ENCODE measurements at regions not wholly inside any gene's neighbourhood (a gene's known extent, or its start where the extent isn't known, plus 50 kb on each side); places are given as distances from the start of the nearest gene placed in this dataset.

DNA sequence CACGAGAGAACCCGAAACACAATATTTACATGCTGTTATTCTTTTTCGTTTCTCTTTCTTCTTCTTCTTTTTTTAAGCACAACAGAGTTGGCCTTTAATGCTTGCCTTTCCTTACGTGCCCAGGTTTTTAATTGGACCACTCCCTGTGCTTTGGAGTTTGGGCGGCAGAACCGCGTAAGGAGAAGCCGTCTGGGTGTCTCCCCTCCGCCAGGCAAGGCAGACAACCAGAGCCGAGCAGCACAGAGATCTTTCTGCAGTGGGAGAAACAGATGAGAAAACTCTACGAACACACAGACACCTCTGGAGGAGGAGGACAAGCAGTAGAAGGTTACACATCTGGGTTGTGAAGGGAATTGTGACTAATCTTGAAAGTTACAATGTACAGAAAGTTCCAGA, 150.0 kb upstream of the UBL3 start:
- Histone ChIP-seq H3K9me3 (ENCODE audit: control insufficient read depth in 4 of 4, low read length in 3 of 4) (no peaks in the 10 kb centered on the region), H3K4me1 (ENCODE audit: control insufficient read depth in 4 of 4, insufficient read depth in 4 of 4, low read length in 3 of 4) (no peaks in the 10 kb centered on the region), H3K9ac (ENCODE audit: low read depth in 1 of 2, low read length in 2 of 2) (no peak overlapping the region), H3K4me3 (ENCODE audit: low read depth in 1 of 3, low read length in 3 of 3) (no peak overlapping the region), H3K27ac (ENCODE audit: low read depth in 1 of 2, low read length in 2 of 2) (no peak overlapping the region), H3K36me3 (ENCODE audit: control insufficient read depth in 4 of 4, insufficient read depth in 3 of 4, low read depth in 1 of 4, low read length in 3 of 4) (no peaks in the 10 kb centered on the region), H3K27me3 (ENCODE audit: control insufficient read depth in 4 of 4, insufficient read depth in 4 of 4, low read length in 3 of 4) (no peaks in the 10 kb centered on the region)
- 82% methylated on average over 11 of the region's 11 CpGs for WGBS
- no peak for TF ChIP-seq RXRA (IDR thresholded peaks at IDR 0.05)
- TF ChIP-seq RAD21 (IDR thresholded peaks at IDR 0.05) = no peak
- TF ChIP-seq NR2F2 (IDR thresholded peaks at IDR 0.05) = no peak
- TF ChIP-seq TAF1 (conservative IDR thresholded peaks at IDR 0.05) = no peak
- no peak for TF ChIP-seq HNF4G (IDR thresholded peaks at IDR 0.05)
- no peak for TF ChIP-seq EGR1 (IDR thresholded peaks at IDR 0.05; ENCODE audit: low read depth in 2 of 2)
- DNase-seq (ENCODE audit: low spot score) = no peak

DNA sequence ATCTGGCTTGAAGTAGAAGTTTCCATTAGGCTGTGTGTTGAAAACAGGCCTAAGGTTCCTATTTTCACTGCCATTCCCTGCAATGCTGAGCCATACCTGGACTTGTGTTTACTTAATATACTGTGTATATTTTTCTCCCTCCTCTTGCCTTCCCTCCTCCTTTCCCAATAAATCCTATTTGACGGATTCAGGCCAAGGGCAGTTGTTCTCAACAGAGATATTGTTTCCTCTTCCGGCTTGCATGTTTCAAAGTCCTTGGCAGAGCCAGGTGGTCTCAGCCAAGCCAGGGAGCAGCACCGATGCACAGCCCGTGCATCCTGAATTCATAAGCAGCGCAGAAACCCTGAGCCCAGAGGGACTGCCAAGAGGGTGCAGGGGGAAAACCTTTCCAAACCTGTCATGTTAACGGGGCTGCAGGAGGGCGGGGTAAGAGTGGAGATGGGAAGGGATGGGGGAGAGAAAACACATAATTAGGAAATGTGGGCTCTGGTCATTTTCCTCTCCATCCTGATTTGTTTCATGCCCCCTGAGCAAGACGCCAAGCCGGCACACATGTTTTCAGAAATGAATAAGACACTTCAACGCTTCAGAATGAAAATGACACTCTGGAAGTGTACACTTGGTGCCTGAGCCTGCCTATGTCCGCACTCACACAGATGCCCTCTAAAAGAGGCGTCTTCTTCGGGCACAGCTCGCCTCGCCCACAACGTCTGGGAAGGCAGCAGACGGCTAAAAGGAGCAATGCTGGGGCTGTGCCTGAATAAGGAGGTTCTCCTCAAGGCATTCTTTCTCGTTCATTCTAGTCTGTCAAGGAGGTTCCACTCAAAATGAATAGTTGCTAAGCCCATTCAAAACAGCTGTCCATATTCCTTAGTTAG, 149.3 kb upstream of the UBL3 start:
- H3K9me3 ChIP-seq (ENCODE audit: control insufficient read depth in 4 of 4, low read length in 3 of 4) = no peaks in the 10 kb centered on the region
- 88% methylated on average over 18 of the region's 18 CpGs for WGBS
- no peaks in the 10 kb centered on the region for H3K4me1 ChIP-seq (ENCODE audit: control insufficient read depth in 4 of 4, insufficient read depth in 4 of 4, low read length in 3 of 4)
- TF ChIP-seq FOXA2 (IDR thresholded peaks at IDR 0.05) (no peak), JUND (IDR thresholded peaks at IDR 0.05) (no peak), FOXA1 (IDR thresholded peaks at IDR 0.05) (no peak), HNF4A (conservative IDR thresholded peaks at IDR 0.05) (no peak), TAF1 (conservative IDR thresholded peaks at IDR 0.05) (no peak), YY1 (IDR thresholded peaks at IDR 0.05) (no peak)
- TF ChIP-seq, protein P1, sequence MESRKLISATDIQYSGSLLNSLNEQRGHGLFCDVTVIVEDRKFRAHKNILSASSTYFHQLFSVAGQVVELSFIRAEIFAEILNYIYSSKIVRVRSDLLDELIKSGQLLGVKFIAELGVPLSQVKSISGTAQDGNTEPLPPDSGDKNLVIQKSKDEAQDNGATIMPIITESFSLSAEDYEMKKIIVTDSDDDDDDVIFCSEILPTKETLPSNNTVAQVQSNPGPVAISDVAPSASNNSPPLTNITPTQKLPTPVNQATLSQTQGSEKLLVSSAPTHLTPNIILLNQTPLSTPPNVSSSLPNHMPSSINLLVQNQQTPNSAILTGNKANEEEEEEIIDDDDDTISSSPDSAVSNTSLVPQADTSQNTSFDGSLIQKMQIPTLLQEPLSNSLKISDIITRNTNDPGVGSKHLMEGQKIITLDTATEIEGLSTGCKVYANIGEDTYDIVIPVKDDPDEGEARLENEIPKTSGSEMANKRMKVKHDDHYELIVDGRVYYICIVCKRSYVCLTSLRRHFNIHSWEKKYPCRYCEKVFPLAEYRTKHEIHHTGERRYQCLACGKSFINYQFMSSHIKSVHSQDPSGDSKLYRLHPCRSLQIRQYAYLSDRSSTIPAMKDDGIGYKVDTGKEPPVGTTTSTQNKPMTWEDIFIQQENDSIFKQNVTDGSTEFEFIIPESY (IDR thresholded peaks at IDR 0.05) = no peak
- TF ChIP-seq, protein P2, sequence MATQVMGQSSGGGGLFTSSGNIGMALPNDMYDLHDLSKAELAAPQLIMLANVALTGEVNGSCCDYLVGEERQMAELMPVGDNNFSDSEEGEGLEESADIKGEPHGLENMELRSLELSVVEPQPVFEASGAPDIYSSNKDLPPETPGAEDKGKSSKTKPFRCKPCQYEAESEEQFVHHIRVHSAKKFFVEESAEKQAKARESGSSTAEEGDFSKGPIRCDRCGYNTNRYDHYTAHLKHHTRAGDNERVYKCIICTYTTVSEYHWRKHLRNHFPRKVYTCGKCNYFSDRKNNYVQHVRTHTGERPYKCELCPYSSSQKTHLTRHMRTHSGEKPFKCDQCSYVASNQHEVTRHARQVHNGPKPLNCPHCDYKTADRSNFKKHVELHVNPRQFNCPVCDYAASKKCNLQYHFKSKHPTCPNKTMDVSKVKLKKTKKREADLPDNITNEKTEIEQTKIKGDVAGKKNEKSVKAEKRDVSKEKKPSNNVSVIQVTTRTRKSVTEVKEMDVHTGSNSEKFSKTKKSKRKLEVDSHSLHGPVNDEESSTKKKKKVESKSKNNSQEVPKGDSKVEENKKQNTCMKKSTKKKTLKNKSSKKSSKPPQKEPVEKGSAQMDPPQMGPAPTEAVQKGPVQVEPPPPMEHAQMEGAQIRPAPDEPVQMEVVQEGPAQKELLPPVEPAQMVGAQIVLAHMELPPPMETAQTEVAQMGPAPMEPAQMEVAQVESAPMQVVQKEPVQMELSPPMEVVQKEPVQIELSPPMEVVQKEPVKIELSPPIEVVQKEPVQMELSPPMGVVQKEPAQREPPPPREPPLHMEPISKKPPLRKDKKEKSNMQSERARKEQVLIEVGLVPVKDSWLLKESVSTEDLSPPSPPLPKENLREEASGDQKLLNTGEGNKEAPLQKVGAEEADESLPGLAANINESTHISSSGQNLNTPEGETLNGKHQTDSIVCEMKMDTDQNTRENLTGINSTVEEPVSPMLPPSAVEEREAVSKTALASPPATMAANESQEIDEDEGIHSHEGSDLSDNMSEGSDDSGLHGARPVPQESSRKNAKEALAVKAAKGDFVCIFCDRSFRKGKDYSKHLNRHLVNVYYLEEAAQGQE (IDR thresholded peaks at IDR 0.05) = no peak
- H3K4me3 ChIP-seq (ENCODE audit: low read depth in 1 of 3, low read length in 3 of 3) = no peak overlapping the region
- no peaks in the 10 kb centered on the region for H3K27me3 ChIP-seq (ENCODE audit: control insufficient read depth in 4 of 4, insufficient read depth in 4 of 4, low read length in 3 of 4)
- H3K9ac ChIP-seq (ENCODE audit: low read depth in 1 of 2, low read length in 2 of 2) = no peak overlapping the region
- H3K27ac ChIP-seq (ENCODE audit: low read depth in 1 of 2, low read length in 2 of 2) = no peak overlapping the region
- H3K36me3 ChIP-seq (ENCODE audit: control insufficient read depth in 4 of 4, insufficient read depth in 3 of 4, low read depth in 1 of 4, low read length in 3 of 4) = no peaks in the 10 kb centered on the region
- DNase-seq (ENCODE audit: low spot score) = no peak

DNA sequence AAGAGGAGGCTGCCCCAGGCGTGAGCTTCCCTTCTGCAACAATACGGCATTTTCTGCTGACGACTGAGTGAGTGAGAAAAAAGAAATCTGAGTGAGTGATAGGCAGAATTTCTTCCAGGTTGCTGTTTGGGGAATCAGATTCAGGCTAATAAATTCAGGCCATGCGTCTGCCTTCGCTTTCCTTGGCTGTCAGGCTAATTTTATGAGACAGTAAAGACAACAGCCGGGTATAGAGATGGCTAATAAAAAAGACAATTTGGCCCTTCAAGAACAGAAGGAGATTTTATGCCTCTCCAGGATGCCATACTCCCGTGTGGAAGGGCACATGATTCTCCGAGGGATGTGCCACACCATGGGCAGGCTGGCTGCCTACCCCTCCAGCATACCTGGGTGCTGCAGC, 145.9 kb upstream of the UBL3 start:
- TF ChIP-seq, protein P2 (IDR thresholded peaks at IDR 0.05) = no peak
- TF ChIP-seq NR2F2 (IDR thresholded peaks at IDR 0.05) = no peak
- TF ChIP-seq EGR1 (IDR thresholded peaks at IDR 0.05; ENCODE audit: low read depth in 2 of 2) = no peak
- TF ChIP-seq FOXA2 (IDR thresholded peaks at IDR 0.05) = no peak
- TF ChIP-seq YY1 (IDR thresholded peaks at IDR 0.05) = no peak
- TF ChIP-seq FOXA1 (IDR thresholded peaks at IDR 0.05) = no peak
- TF ChIP-seq HNF4G (IDR thresholded peaks at IDR 0.05) = no peak
- no peak for TF ChIP-seq RAD21 (IDR thresholded peaks at IDR 0.05)
- TF ChIP-seq SP1 (IDR thresholded peaks at IDR 0.05) = no peak
- 86% methylated on average over 8 of the region's 8 CpGs for WGBS
- Histone ChIP-seq H3K36me3 (ENCODE audit: control insufficient read depth in 4 of 4, insufficient read depth in 3 of 4, low read depth in 1 of 4, low read length in 3 of 4) (no peaks in the 10 kb centered on the region), H3K4me3 (ENCODE audit: low read depth in 1 of 3, low read length in 3 of 3) (no peak overlapping the region), H3K27ac (ENCODE audit: low read depth in 1 of 2, low read length in 2 of 2) (no peak overlapping the region), H3K4me1 (ENCODE audit: control insufficient read depth in 4 of 4, insufficient read depth in 4 of 4, low read length in 3 of 4) (no peaks in the 10 kb centered on the region), H3K9ac (ENCODE audit: low read depth in 1 of 2, low read length in 2 of 2) (no peak overlapping the region), H3K9me3 (ENCODE audit: control insufficient read depth in 4 of 4, low read length in 3 of 4) (no peaks in the 10 kb centered on the region), H3K27me3 (ENCODE audit: control insufficient read depth in 4 of 4, insufficient read depth in 4 of 4, low read length in 3 of 4) (no peaks in the 10 kb centered on the region)
- DNase-seq (ENCODE audit: low spot score) = no peak

Data from liver (tissue), 7 donors.